ENCODE measurements at regions not wholly inside any gene's neighbourhood (a gene's known extent, or its start where the extent isn't known, plus 50 kb on each side); places are given as distances from the start of the nearest gene placed in this dataset.

DNA sequence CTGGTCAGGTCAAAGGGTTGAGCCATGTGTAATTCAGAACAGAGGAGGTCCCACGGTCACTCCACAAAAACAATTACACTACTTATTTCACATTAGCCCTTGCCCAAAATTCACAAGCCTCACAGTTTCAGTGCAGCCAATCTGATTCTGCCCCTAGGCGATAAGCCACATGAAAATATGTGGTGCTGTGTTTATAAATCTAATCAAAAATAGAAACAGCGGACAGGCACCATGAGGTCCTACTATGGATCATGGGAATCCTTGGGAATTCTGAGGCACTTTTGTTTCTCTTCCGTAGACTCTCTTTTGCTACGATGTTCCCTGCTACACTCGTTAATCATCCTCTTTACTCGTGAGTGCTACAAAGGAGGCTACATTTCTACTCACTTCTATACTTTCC lies 476.1 kb downstream of the TFAP2A start:
- WGBS, 2 donors: 70 to 83% methylated on average over 7 of the region's 7 CpGs
- Histone ChIP-seq H3K9me3 (ENCODE audit: control insufficient read depth in 4 of 4, insufficient read depth in 3 of 4, low read length in 3 of 4) (peaks cover 0 to 5% (median 0%) of the 10 kb centered on the region in 4 donors), H3K4me1 (ENCODE audit: control insufficient read depth in 5 of 5, insufficient read depth in 5 of 5, low read length in 5 of 5) (no peaks in the 10 kb centered on the region), H3K9ac (ENCODE audit: insufficient read depth in 1 of 2, low read length in 2 of 2) (no peak overlapping the region), H3K36me3 (ENCODE audit: control insufficient read depth in 4 of 4, insufficient read depth in 4 of 4, low read length in 4 of 4) (no peaks in the 10 kb centered on the region), H3K27me3 (ENCODE audit: control insufficient read depth in 3 of 3, insufficient read depth in 3 of 3, low read length in 2 of 3) (no peaks in the 10 kb centered on the region), H3K4me3 (no peak overlapping the region), H3K27ac (ENCODE audit: low read depth in 1 of 2, low read length in 1 of 2) (no peak overlapping the region)
- TF ChIP-seq, protein P1, sequence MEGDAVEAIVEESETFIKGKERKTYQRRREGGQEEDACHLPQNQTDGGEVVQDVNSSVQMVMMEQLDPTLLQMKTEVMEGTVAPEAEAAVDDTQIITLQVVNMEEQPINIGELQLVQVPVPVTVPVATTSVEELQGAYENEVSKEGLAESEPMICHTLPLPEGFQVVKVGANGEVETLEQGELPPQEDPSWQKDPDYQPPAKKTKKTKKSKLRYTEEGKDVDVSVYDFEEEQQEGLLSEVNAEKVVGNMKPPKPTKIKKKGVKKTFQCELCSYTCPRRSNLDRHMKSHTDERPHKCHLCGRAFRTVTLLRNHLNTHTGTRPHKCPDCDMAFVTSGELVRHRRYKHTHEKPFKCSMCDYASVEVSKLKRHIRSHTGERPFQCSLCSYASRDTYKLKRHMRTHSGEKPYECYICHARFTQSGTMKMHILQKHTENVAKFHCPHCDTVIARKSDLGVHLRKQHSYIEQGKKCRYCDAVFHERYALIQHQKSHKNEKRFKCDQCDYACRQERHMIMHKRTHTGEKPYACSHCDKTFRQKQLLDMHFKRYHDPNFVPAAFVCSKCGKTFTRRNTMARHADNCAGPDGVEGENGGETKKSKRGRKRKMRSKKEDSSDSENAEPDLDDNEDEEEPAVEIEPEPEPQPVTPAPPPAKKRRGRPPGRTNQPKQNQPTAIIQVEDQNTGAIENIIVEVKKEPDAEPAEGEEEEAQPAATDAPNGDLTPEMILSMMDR (IDR thresholded peaks at IDR 0.05; ENCODE audit: control extremely low read depth, extremely low read depth): no peak
- ATAC-seq (ENCODE audit: insufficient read depth, low FRiP score) (no peak), DNase-seq (no peak)

DNA sequence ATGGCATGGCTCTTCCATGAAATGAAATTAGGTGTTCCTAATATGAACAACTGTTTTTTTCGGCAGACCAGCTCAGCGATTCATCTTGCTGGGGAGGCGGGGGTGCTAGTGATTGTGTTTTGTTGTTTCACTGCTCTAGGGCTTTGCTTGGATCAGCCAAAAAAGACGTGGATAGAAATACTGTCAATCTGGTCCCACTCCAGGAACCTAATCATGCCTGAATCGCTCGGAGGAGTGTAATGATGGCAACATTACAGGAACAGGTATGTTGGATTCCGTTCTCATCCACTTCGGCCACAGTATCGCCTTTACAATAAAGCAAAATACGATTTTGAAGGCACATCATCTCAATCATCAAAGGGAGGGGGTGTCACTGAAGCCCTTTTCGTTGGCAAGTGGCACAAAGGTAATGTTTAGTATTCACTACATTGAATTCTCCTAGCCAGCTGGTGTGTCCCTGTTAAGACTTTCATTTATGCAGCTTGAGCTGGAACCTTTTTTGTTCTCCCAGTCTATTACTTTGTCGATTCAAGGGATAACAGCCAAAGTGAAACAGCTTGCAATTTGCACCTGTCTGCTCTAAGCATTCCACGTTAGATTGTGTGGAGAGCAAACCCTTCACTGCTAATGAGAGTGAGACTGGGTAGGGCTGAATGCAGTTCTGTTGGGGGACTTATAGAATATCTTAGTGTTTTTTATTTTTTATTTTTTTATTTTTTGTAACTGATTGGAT lies 477.7 kb downstream of the TFAP2A start:
- H3K4me3 ChIP-seq: no peak overlapping the region
- H3K4me1 ChIP-seq (ENCODE audit: control insufficient read depth in 5 of 5, insufficient read depth in 5 of 5, low read length in 5 of 5): no peaks in the 10 kb centered on the region
- peaks cover 0 to 5% (median 0%) of the 10 kb centered on the region in 4 donors for H3K9me3 ChIP-seq (ENCODE audit: control insufficient read depth in 4 of 4, insufficient read depth in 3 of 4, low read length in 3 of 4)
- WGBS, 2 donors: 78 to 87% methylated on average over 13 of the region's 13 CpGs
- no peak overlapping the region for H3K27ac ChIP-seq (ENCODE audit: low read depth in 1 of 2, low read length in 1 of 2)
- TF ChIP-seq, protein P1 (IDR thresholded peaks at IDR 0.05; ENCODE audit: control extremely low read depth, extremely low read depth): no peak
- ATAC-seq (ENCODE audit: insufficient read depth, low FRiP score): no peak
- no peaks in the 10 kb centered on the region for H3K27me3 ChIP-seq (ENCODE audit: control insufficient read depth in 3 of 3, insufficient read depth in 3 of 3, low read length in 2 of 3)
- DNase-seq: peak in 1 of 3 donors; percentile 6
- no peaks in the 10 kb centered on the region for H3K36me3 ChIP-seq (ENCODE audit: control insufficient read depth in 4 of 4, insufficient read depth in 4 of 4, low read length in 4 of 4)
- H3K9ac ChIP-seq (ENCODE audit: insufficient read depth in 1 of 2, low read length in 2 of 2): no peak overlapping the region

DNA sequence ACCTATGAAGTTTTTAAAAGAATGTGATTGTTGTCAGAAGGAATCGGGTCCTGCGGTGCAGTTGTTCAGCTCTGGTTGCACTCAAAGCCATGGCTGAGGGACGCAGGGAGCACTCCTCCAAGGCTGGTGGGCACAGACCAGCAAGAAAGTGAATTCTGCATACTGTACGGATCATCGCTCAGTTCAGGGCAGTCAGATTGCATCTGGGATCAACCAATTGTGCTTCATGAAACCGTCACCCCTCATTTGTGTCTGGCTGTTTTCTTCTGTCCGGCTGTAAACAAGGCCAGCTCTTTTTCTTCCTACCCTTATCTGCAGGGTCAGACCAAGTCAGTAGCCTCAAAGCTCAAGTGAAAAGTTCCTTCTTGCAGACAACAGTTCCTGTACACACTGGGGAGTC lies 478.3 kb downstream of the TFAP2A start:
- Histone ChIP-seq H3K36me3 (ENCODE audit: control insufficient read depth in 4 of 4, insufficient read depth in 4 of 4, low read length in 4 of 4) (no peaks in the 10 kb centered on the region), H3K9ac (ENCODE audit: insufficient read depth in 1 of 2, low read length in 2 of 2) (no peak overlapping the region), H3K4me1 (ENCODE audit: control insufficient read depth in 5 of 5, insufficient read depth in 5 of 5, low read length in 5 of 5) (no peaks in the 10 kb centered on the region), H3K9me3 (ENCODE audit: control insufficient read depth in 4 of 4, insufficient read depth in 3 of 4, low read length in 3 of 4) (peaks cover 0 to under 1% (median 0%) of the 10 kb centered on the region in 4 donors), H3K27me3 (ENCODE audit: control insufficient read depth in 3 of 3, insufficient read depth in 3 of 3, low read length in 2 of 3) (no peaks in the 10 kb centered on the region), H3K4me3 (no peak overlapping the region), H3K27ac (ENCODE audit: low read depth in 1 of 2, low read length in 1 of 2) (no peak overlapping the region)
- TF ChIP-seq, protein P1 (IDR thresholded peaks at IDR 0.05; ENCODE audit: control extremely low read depth, extremely low read depth): no peak
- DNase-seq (no peak), ATAC-seq (ENCODE audit: insufficient read depth, low FRiP score) (no peak)
- 74 to 81% methylated on average over 7 of the region's 7 CpGs for WGBS, 2 donors

DNA sequence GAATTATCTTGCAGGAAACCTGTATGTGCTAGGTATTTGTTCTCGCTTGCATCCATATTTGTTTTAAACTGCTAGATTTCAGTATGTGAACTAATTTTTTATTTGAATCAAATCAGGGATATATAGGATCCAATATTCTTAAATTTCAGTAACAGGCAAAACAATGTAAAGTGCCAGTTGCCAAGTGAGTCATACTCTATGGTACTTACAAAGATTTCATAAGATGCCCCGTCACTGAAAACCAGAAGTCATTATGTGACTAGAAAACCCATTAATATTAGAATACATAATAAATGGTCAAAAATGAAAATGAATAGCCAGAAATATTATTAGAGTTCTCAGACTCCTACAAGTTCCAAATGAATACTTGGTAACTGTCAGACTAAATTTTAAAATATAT lies 481.2 kb downstream of the TFAP2A start:
- WGBS, 2 donors: 68 to 84% methylated on average over 2 of the region's 2 CpGs
- H3K4me1 ChIP-seq (ENCODE audit: control insufficient read depth in 5 of 5, insufficient read depth in 5 of 5, low read length in 5 of 5): no peaks in the 10 kb centered on the region
- no peaks in the 10 kb centered on the region for H3K36me3 ChIP-seq (ENCODE audit: control insufficient read depth in 4 of 4, insufficient read depth in 4 of 4, low read length in 4 of 4)
- no peak for ATAC-seq (ENCODE audit: insufficient read depth, low FRiP score)
- TF ChIP-seq, protein P1 (IDR thresholded peaks at IDR 0.05; ENCODE audit: control extremely low read depth, extremely low read depth): no peak
- H3K27ac ChIP-seq (ENCODE audit: low read depth in 1 of 2, low read length in 1 of 2): no peak overlapping the region
- peaks cover 0 to 5% (median 0%) of the 10 kb centered on the region in 4 donors for H3K9me3 ChIP-seq (ENCODE audit: control insufficient read depth in 4 of 4, insufficient read depth in 3 of 4, low read length in 3 of 4)
- H3K4me3 ChIP-seq: no peak overlapping the region
- DNase-seq: no peak
- no peak overlapping the region for H3K9ac ChIP-seq (ENCODE audit: insufficient read depth in 1 of 2, low read length in 2 of 2)
- H3K27me3 ChIP-seq (ENCODE audit: control insufficient read depth in 3 of 3, insufficient read depth in 3 of 3, low read length in 2 of 3): no peaks in the 10 kb centered on the region
